PC-3 (cell line): ENCODE measurements at regions not wholly inside any gene's neighbourhood (a gene's known extent, or its start where the extent isn't known, plus 50 kb on each side); places are given as distances from the start of the nearest gene placed in this dataset.

ENCODE experiments used
- ATAC-seq: fragments of 200-7000 bp; cut with Tn5 transposase; 2 replicates; pipeline ENCODE4 v1.9.1; 2020; ENCODE audit warnings: mild to moderate bottlenecking, moderate library complexity
- BruUV-seq: library from RNA; stranded (reverse); fragments of 400-500 nt; replicated peaks from 2 replicates; lab custom pipeline; 2021; lab: Mats Ljungman, UMichigan
- CTCF ChIA-PET: fragments of 300-600 bp; sonication (Branson Sonifier 250); formaldehyde crosslinking; loops from one replicate; lab custom pipeline; 2022; ENCODE audit warnings: antibody characterized with exemption; lab: Charles Lee
- POLR2A ChIA-PET: fragments of 300-600 bp; sonication (Branson Sonifier 250); formaldehyde crosslinking; loops from one replicate; lab custom pipeline; 2022; ENCODE audit warnings: antibody characterized with exemption; ENCODE audit not compliant: unreplicated experiment; lab: Charles Lee
- DNase-seq: peaks from one replicate; pipeline ENCODE4 v3.0.0-alpha.2; 2015
- H2AFZ ChIP-seq: fragments of 300-600 bp; sonication (generic); 2 replicates; pipeline ENCODE4 v1.6.0; 2016; ENCODE audit warnings: antibody characterized with exemption, low read length
- H3F3A ChIP-seq: fragments of 300-600 bp; sonication (generic); one replicate; pipeline ENCODE4 v1.6.0; 2017; ENCODE audit warnings: antibody characterized with exemption, low read length, control low read depth, mild to moderate bottlenecking; ENCODE audit not compliant: unreplicated experiment
- H3K27ac ChIP-seq: fragments of 300-600 bp; sonication (generic); 2 replicates; pipeline ENCODE4 v1.5.1; 2016; ENCODE audit warnings: mild to moderate bottlenecking, low read length
- H3K27me3 ChIP-seq: fragments of 300-600 bp; sonication (generic); 2 replicates; pipeline ENCODE4 v1.6.1; 2016; ENCODE audit warnings: low read length, mixed read lengths
- H3K36me3 ChIP-seq: fragments of 300-600 bp; sonication (generic); 2 replicates; pipeline ENCODE4 v1.6.1; 2016; ENCODE audit warnings: low read depth, mixed run types, low read length, mixed read lengths
- H3K4me1 ChIP-seq: fragments of 300-600 bp; sonication (generic); 2 replicates; pipeline ENCODE4 v1.5.1; 2016; ENCODE audit warnings: low read length; ENCODE audit not compliant: insufficient read depth
- H3K4me2 ChIP-seq: fragments of 300-600 bp; sonication (generic); 2 replicates; pipeline ENCODE4 v1.6.0; 2016; ENCODE audit warnings: low read length
- H3K4me3 ChIP-seq: fragments of 300-600 bp; sonication (generic); 2 replicates; pipeline ENCODE4 v1.5.1; 2016; ENCODE audit warnings: mild to moderate bottlenecking, low read length, mixed read lengths
- H3K79me2 ChIP-seq: fragments of 300-600 bp; sonication (generic); 2 replicates; pipeline ENCODE4 v1.6.1; 2017; ENCODE audit warnings: low read length, mixed read lengths
- H3K9ac ChIP-seq: fragments of 300-600 bp; sonication (generic); 2 replicates; pipeline ENCODE4 v1.6.0; 2016; ENCODE audit warnings: mild to moderate bottlenecking, low read length
- H3K9me2 ChIP-seq: fragments of 300-600 bp; sonication (generic); replicated peaks from 2 replicates; pipeline ENCODE4 v1.6.1; 2016; ENCODE audit warnings: mixed run types, low read length, mixed read lengths
- H3K9me3 ChIP-seq: fragments of 300-600 bp; sonication (generic); 2 replicates; pipeline ENCODE4 v1.6.1; 2016; ENCODE audit warnings: low read length, mixed read lengths
- H4K20me1 ChIP-seq: fragments of 300-600 bp; sonication (generic); 2 replicates; pipeline ENCODE4 v1.6.1; 2016; ENCODE audit warnings: low read length, mixed read lengths
- CTCF ChIP-seq: fragments of 300-600 bp; sonication (generic); conservative IDR thresholded peaks from 2 replicates; pipeline ENCODE4 v1.5.1; 2017; ENCODE audit warnings: antibody characterized with exemption, low read depth, mild to moderate bottlenecking, low read length
- EZH2 ChIP-seq: fragments of 300-600 bp; sonication (generic); IDR thresholded peaks from one replicate; pipeline ENCODE4 v1.6.1; 2017; ENCODE audit warnings: antibody characterized with exemption, mild to moderate bottlenecking, low read length; ENCODE audit not compliant: unreplicated experiment
- EZH2phosphoT487 ChIP-seq: fragments of 300-600 bp; sonication (generic); IDR thresholded peaks from 2 replicates; pipeline ENCODE4 v1.6.1; 2018; ENCODE audit warnings: mild to moderate bottlenecking, antibody characterized with exemption, low read length, borderline replicate concordance
- intact Hi-C: fragments of 100-400 bp; cut with micrococcal nuclease; formaldehyde crosslinking; loops from 2 replicates; pipeline ENCODE4 v1.9.0; 2023

GRCh38 chr5:103938146-103938695 is 375.6 kb upstream of the NUDT12 start:
- H3K9me2 ChIP-seq = no peaks in the 10 kb centered on the region
- H3K27ac ChIP-seq = no peak overlapping the region
- no peaks in the 10 kb centered on the region for H3F3A ChIP-seq
- ChIA-PET CTCF (interaction anchor here (0.6 to 0.9 kb wide), 4 partner anchors 9 to 760 kb away, joined by 3 to 6 read pairs (median 4); no protein-coding TSS in a partner anchor), POLR2A (interaction anchor here (0.6 kb wide), 1 partner anchor 369 kb away, joined by 4 read pairs; no protein-coding TSS in a partner anchor)
- no peak overlapping the region for H3K4me2 ChIP-seq
- H2AFZ ChIP-seq = no peak overlapping the region; the same call in 1 of the 2 replicates
- H3K9ac ChIP-seq = no peak overlapping the region
- ATAC-seq (no peak), DNase-seq (no peak)
- no peaks in the 10 kb centered on the region for H3K9me3 ChIP-seq
- no TSS peak for BruUV-seq
- no peaks in the 10 kb centered on the region for H3K79me2 ChIP-seq
- 0 out of 2 replicates have a peak, but pooled peaks cover 4% of the 10 kb centered on the region for H3K4me1 ChIP-seq
- no peak overlapping the region for H3K4me3 ChIP-seq
- TF ChIP-seq EZH2 (no peak), EZH2phosphoT487 (no peak), CTCF (no peak)
- intact Hi-C loops = no loop called here
- H4K20me1 ChIP-seq = no peaks in the 10 kb centered on the region
- no peaks in the 10 kb centered on the region for H3K36me3 ChIP-seq
- no peaks in the 10 kb centered on the region for H3K27me3 ChIP-seq

GRCh38 chr5:103929338-103930013 is 366.9 kb upstream of the NUDT12 start:
- no peak for TF ChIP-seq CTCF
- no peak for TF ChIP-seq EZH2phosphoT487
- no peak for TF ChIP-seq EZH2
- peak overlapping the region; percentile 10; the same call in 1 of the 2 replicates for H3K27ac ChIP-seq
- peak; percentile 86 for ATAC-seq
- H3K9me2 ChIP-seq = no peaks in the 10 kb centered on the region
- no peaks in the 10 kb centered on the region for H4K20me1 ChIP-seq
- no peaks in the 10 kb centered on the region for H3F3A ChIP-seq
- no peak overlapping the region for H3K4me3 ChIP-seq
- H3K9me3 ChIP-seq = no peaks in the 10 kb centered on the region
- 0 out of 2 replicates have a peak overlapping the region, but pooled peaks have one; percentile 4 for H2AFZ ChIP-seq
- H3K4me1 ChIP-seq = peaks cover 19% of the 10 kb centered on the region
- no peaks in the 10 kb centered on the region for H3K36me3 ChIP-seq
- ChIA-PET POLR2A (no interaction called here), CTCF (interaction anchor here (0.6 kb wide), 2 partner anchors 9 to 705 kb away, joined by 3 to 4 read pairs; no protein-coding TSS in a partner anchor)
- no peaks in the 10 kb centered on the region for H3K79me2 ChIP-seq
- no peak overlapping the region for H3K9ac ChIP-seq
- DNase-seq = peak; percentile 74
- intact Hi-C loops = loop anchor here (5.0 kb wide), 1 partner anchor 122 kb away; no protein-coding TSS in a partner anchor
- no peaks in the 10 kb centered on the region for H3K27me3 ChIP-seq
- peak overlapping the region; percentile 21 for H3K4me2 ChIP-seq
- BruUV-seq = no TSS peak

- H3K9me2 ChIP-seq = no peaks in the 10 kb centered on the region
- H2AFZ ChIP-seq = no peak overlapping the region
- H3K79me2 ChIP-seq = no peaks in the 10 kb centered on the region
- no peaks in the 10 kb centered on the region for H3K27me3 ChIP-seq
- intact Hi-C loops = loop anchor here (5.0 kb wide), 1 partner anchor 120 kb away; no protein-coding TSS in a partner anchor
- ATAC-seq = no peak
- H3K9ac ChIP-seq = no peak overlapping the region
- H4K20me1 ChIP-seq = no peaks in the 10 kb centered on the region
- H3K9me3 ChIP-seq = no peaks in the 10 kb centered on the region
- BruUV-seq = no TSS peak
- POLR2A ChIA-PET = no interaction called here
- no peak for DNase-seq
- no peaks in the 10 kb centered on the region for H3F3A ChIP-seq
- H3K4me3 ChIP-seq = no peak overlapping the region
- TF ChIP-seq CTCF = no peak
- TF ChIP-seq EZH2phosphoT487 = no peak
- TF ChIP-seq EZH2 = no peak
- CTCF ChIA-PET = no interaction called here
- no peak overlapping the region for H3K4me2 ChIP-seq
- H3K36me3 ChIP-seq = no peaks in the 10 kb centered on the region
- H3K27ac ChIP-seq = no peak overlapping the region
- peaks cover 19% of the 10 kb centered on the region for H3K4me1 ChIP-seq
Measured at GRCh38 chr5:103927739-103928138, 365.1 kb upstream of the NUDT12 start.
